ENCODE measurements at regions not wholly inside any gene's neighbourhood (a gene's known extent, or its start where the extent isn't known, plus 50 kb on each side); places are given as distances from the start of the nearest gene placed in this dataset.

DNA sequence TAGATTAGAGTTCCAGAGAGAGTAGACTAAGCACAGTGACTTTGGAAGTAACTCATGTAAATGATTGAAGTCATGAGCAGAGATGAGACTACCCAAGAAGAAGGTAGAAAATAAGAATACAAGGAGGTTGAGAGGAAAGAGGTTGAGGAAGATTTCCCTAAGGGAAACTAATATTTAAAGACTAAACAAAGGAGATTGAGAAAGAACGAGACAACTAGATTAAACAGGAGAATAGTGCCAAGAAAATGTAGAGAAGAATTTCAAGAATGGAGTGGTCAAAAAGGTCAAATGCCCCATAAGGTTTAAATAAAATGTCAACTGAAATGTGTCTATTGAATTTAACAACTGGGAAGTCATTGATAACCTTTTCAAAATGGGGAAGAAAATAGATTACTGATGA is 59.0 kb downstream of the RPS29 start:
- Histone ChIP-seq H3K79me2 (ENCODE audit: control insufficient read depth, insufficient read depth, low read length, poor library complexity) (no peaks in the 10 kb centered on the region), H3K9ac (ENCODE audit: low read length) (no peak overlapping the region), H2BK5ac (ENCODE audit: low read depth, low read length, poor library complexity) (no peak overlapping the region), H2AFZ (ENCODE audit: insufficient read depth, low read length, poor library complexity) (no peak overlapping the region), H3K4me1 (ENCODE audit: control insufficient read depth in 1 of 2, insufficient read depth in 2 of 2, low read length in 2 of 2) (peaks cover 3% of the 10 kb centered on the region in 2 experiments), H3K36me3 (ENCODE audit: control insufficient read depth in 1 of 2, insufficient read depth in 2 of 2, low read length in 2 of 2) (no peaks in the 10 kb centered on the region), H4K91ac (ENCODE audit: low read depth, low read length) (no peak overlapping the region), H2BK12ac (ENCODE audit: low read length) (no peak overlapping the region), H3K4ac (ENCODE audit: low read depth, low read length) (no peak overlapping the region), H3K27ac (ENCODE audit: low read depth, low read length) (no peak overlapping the region), H4K8ac (ENCODE audit: low read depth, low read length) (no peak overlapping the region), H3K4me2 (ENCODE audit: low read length) (no peak overlapping the region), H2BK120ac (ENCODE audit: insufficient read depth, low read length, poor library complexity) (no peak overlapping the region), H3K18ac (ENCODE audit: low read length) (no peak overlapping the region), H2AK5ac (ENCODE audit: low read length) (no peak overlapping the region), H3K23ac (ENCODE audit: low read length) (no peak overlapping the region), H4K12ac (ENCODE audit: low read depth, low read length) (no peak overlapping the region), H3K79me1 (ENCODE audit: low read length) (no peaks in the 10 kb centered on the region), H3K4me3 (ENCODE audit: low read depth, low read length) (no peak overlapping the region), H3K14ac (ENCODE audit: low read length) (no peak overlapping the region), H3K27me3 (ENCODE audit: insufficient read depth, low read length) (no peaks in the 10 kb centered on the region), H3K9me3 (ENCODE audit: insufficient read depth, low read depth, low read length) (peaks cover 2% of the 10 kb centered on the region)
- no peak for DNase-seq
- no CpG with 5 or more reads among the region's 1 CpG for WGBS (ENCODE audit: extremely low coverage, insufficient coverage, insufficient read length)

DNA sequence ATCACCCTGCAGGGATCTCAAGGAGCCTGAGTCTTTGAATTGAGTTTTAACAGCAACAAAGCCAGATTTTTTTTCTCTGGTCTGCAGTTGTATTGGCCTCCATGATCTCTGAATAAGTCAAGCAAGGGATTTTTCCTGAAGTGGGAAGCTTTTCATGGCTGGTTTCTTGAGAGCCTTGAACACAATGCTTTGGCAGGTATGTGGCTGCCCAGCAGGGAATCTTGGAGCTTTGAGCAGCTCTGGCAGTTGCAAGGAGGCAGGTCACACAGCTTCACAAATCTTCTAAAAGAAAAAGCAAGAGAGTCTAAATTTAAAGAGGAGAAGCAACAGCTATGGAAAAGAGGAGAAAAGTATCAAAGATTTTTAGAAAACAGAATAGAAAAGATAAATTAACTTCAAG is 60.1 kb downstream of the RPS29 start:
- no peak overlapping the region for H4K91ac ChIP-seq (ENCODE audit: low read depth, low read length)
- no peak overlapping the region for H3K4ac ChIP-seq (ENCODE audit: low read depth, low read length)
- no peak overlapping the region for H2BK12ac ChIP-seq (ENCODE audit: low read length)
- H3K18ac ChIP-seq (ENCODE audit: low read length) = no peak overlapping the region
- no peaks in the 10 kb centered on the region for H3K27me3 ChIP-seq (ENCODE audit: insufficient read depth, low read length)
- DNase-seq = no peak
- H3K14ac ChIP-seq (ENCODE audit: low read length) = no peak overlapping the region
- H3K4me1 ChIP-seq (ENCODE audit: control insufficient read depth in 1 of 2, insufficient read depth in 2 of 2, low read length in 2 of 2) = peaks cover 3% of the 10 kb centered on the region in 2 experiments
- no peaks in the 10 kb centered on the region for H3K79me2 ChIP-seq (ENCODE audit: control insufficient read depth, insufficient read depth, low read length, poor library complexity)
- no peak overlapping the region for H2AFZ ChIP-seq (ENCODE audit: insufficient read depth, low read length, poor library complexity)
- no peak overlapping the region for H2AK5ac ChIP-seq (ENCODE audit: low read length)
- no peak overlapping the region for H3K4me2 ChIP-seq (ENCODE audit: low read length)
- H2BK5ac ChIP-seq (ENCODE audit: low read depth, low read length, poor library complexity) = no peak overlapping the region
- no peak overlapping the region for H4K12ac ChIP-seq (ENCODE audit: low read depth, low read length)
- H3K23ac ChIP-seq (ENCODE audit: low read length) = no peak overlapping the region
- H3K9ac ChIP-seq (ENCODE audit: low read length) = no peak overlapping the region
- H3K9me3 ChIP-seq (ENCODE audit: insufficient read depth, low read depth, low read length) = peaks cover 2% of the 10 kb centered on the region
- H3K36me3 ChIP-seq (ENCODE audit: control insufficient read depth in 1 of 2, insufficient read depth in 2 of 2, low read length in 2 of 2) = no peaks in the 10 kb centered on the region
- H3K27ac ChIP-seq (ENCODE audit: low read depth, low read length) = no peak overlapping the region
- no peak overlapping the region for H2BK120ac ChIP-seq (ENCODE audit: insufficient read depth, low read length, poor library complexity)
- no peaks in the 10 kb centered on the region for H3K79me1 ChIP-seq (ENCODE audit: low read length)
- H3K4me3 ChIP-seq (ENCODE audit: low read depth, low read length) = no peak overlapping the region
- no peak overlapping the region for H4K8ac ChIP-seq (ENCODE audit: low read depth, low read length)

DNA sequence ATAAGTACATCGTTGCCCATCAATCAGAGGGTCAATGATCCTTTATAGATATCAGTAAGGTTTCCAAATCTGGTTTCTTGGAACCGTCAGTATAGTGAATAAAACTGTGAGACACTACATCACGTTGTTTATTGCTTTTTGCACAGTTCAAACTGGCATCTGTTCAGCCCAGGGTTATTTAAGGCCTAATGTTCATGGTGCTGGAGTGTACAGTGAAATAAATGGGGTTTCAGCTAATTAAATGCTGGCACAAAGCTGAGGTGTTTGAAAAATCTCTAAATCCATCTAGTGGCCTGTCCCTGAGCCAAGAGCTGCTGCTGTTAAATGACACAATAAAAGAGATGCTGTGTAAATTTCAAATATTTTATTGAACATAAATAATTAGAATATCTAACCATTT is 69.9 kb downstream of the RPS29 start:
- no CpG with 5 or more reads among the region's 3 CpGs for WGBS (ENCODE audit: extremely low coverage, insufficient coverage, insufficient read length)
- Histone ChIP-seq H3K23ac (ENCODE audit: low read length) (no peak overlapping the region), H3K4me1 (ENCODE audit: control insufficient read depth in 1 of 2, insufficient read depth in 2 of 2, low read length in 2 of 2) (no peaks in the 10 kb centered on the region), H2BK12ac (ENCODE audit: low read length) (no peak overlapping the region), H2BK120ac (ENCODE audit: insufficient read depth, low read length, poor library complexity) (no peak overlapping the region), H3K27me3 (ENCODE audit: insufficient read depth, low read length) (no peaks in the 10 kb centered on the region), H3K4me2 (ENCODE audit: low read length) (no peak overlapping the region), H3K79me1 (ENCODE audit: low read length) (no peaks in the 10 kb centered on the region), H4K8ac (ENCODE audit: low read depth, low read length) (no peak overlapping the region), H3K14ac (ENCODE audit: low read length) (no peak overlapping the region), H4K12ac (ENCODE audit: low read depth, low read length) (no peak overlapping the region), H3K4me3 (ENCODE audit: low read depth, low read length) (no peak overlapping the region), H2AK5ac (ENCODE audit: low read length) (no peak overlapping the region), H3K4ac (ENCODE audit: low read depth, low read length) (no peak overlapping the region), H2BK5ac (ENCODE audit: low read depth, low read length, poor library complexity) (no peak overlapping the region), H3K36me3 (ENCODE audit: control insufficient read depth in 1 of 2, insufficient read depth in 2 of 2, low read length in 2 of 2) (no peaks in the 10 kb centered on the region), H3K27ac (ENCODE audit: low read depth, low read length) (no peak overlapping the region), H3K79me2 (ENCODE audit: control insufficient read depth, insufficient read depth, low read length, poor library complexity) (no peaks in the 10 kb centered on the region), H3K18ac (ENCODE audit: low read length) (no peak overlapping the region), H2AFZ (ENCODE audit: insufficient read depth, low read length, poor library complexity) (no peak overlapping the region), H3K9me3 (ENCODE audit: insufficient read depth, low read depth, low read length) (no peaks in the 10 kb centered on the region), H3K9ac (ENCODE audit: low read length) (no peak overlapping the region), H4K91ac (ENCODE audit: low read depth, low read length) (no peak overlapping the region)
- no peak for DNase-seq

DNA sequence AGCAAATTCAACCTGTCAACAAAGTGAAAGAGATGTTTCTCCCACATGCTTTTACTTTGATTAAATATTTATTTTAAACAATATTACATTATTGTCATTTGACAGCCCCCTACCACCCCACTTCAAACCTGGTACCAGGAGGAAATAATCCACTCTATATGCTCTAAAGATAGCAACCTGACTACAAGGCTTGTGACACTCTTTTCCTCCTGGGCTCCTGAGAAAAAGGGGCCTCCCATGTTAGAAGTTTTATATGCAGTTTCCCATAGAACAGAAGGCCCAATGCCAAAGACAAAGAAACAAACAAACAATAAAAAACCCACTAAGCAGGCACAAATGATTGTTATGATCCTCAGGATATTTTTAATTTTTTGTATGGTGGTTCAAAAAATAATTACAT is 73.6 kb downstream of the RPS29 start:
- Histone ChIP-seq H4K8ac (ENCODE audit: low read depth, low read length) (no peak overlapping the region), H2BK12ac (ENCODE audit: low read length) (no peak overlapping the region), H2BK5ac (ENCODE audit: low read depth, low read length, poor library complexity) (no peak overlapping the region), H3K23ac (ENCODE audit: low read length) (no peak overlapping the region), H2AFZ (ENCODE audit: insufficient read depth, low read length, poor library complexity) (no peak overlapping the region), H3K9me3 (ENCODE audit: insufficient read depth, low read depth, low read length) (no peaks in the 10 kb centered on the region), H3K4me1 (ENCODE audit: control insufficient read depth in 1 of 2, insufficient read depth in 2 of 2, low read length in 2 of 2) (no peaks in the 10 kb centered on the region), H3K79me2 (ENCODE audit: control insufficient read depth, insufficient read depth, low read length, poor library complexity) (no peaks in the 10 kb centered on the region), H3K14ac (ENCODE audit: low read length) (no peak overlapping the region), H3K4me2 (ENCODE audit: low read length) (no peak overlapping the region), H3K27ac (ENCODE audit: low read depth, low read length) (no peak overlapping the region), H4K91ac (ENCODE audit: low read depth, low read length) (no peak overlapping the region), H2AK5ac (ENCODE audit: low read length) (no peak overlapping the region), H3K18ac (ENCODE audit: low read length) (no peak overlapping the region), H3K27me3 (ENCODE audit: insufficient read depth, low read length) (no peaks in the 10 kb centered on the region), H4K12ac (ENCODE audit: low read depth, low read length) (no peak overlapping the region), H3K79me1 (ENCODE audit: low read length) (no peaks in the 10 kb centered on the region), H3K9ac (ENCODE audit: low read length) (no peak overlapping the region), H3K4ac (ENCODE audit: low read depth, low read length) (no peak overlapping the region), H3K36me3 (ENCODE audit: control insufficient read depth in 1 of 2, insufficient read depth in 2 of 2, low read length in 2 of 2) (no peaks in the 10 kb centered on the region), H2BK120ac (ENCODE audit: insufficient read depth, low read length, poor library complexity) (no peak overlapping the region), H3K4me3 (ENCODE audit: low read depth, low read length) (no peak overlapping the region)
- DNase-seq = no peak

GRCh38 chr14:49512147-49512551 is 74.0 kb downstream of the RPS29 start:
- H4K12ac ChIP-seq (ENCODE audit: low read depth, low read length) = no peak overlapping the region
- no peak overlapping the region for H3K14ac ChIP-seq (ENCODE audit: low read length)
- no peak overlapping the region for H3K27ac ChIP-seq (ENCODE audit: low read depth, low read length)
- H3K4ac ChIP-seq (ENCODE audit: low read depth, low read length) = no peak overlapping the region
- H3K9me3 ChIP-seq (ENCODE audit: insufficient read depth, low read depth, low read length) = no peaks in the 10 kb centered on the region
- no CpG with 5 or more reads among the region's 3 CpGs for WGBS (ENCODE audit: extremely low coverage, insufficient coverage, insufficient read length)
- no peaks in the 10 kb centered on the region for H3K27me3 ChIP-seq (ENCODE audit: insufficient read depth, low read length)
- no peak overlapping the region for H3K4me3 ChIP-seq (ENCODE audit: low read depth, low read length)
- no peak overlapping the region for H2BK5ac ChIP-seq (ENCODE audit: low read depth, low read length, poor library complexity)
- DNase-seq = no peak
- H3K23ac ChIP-seq (ENCODE audit: low read length) = no peak overlapping the region
- no peak overlapping the region for H4K91ac ChIP-seq (ENCODE audit: low read depth, low read length)
- H2BK120ac ChIP-seq (ENCODE audit: insufficient read depth, low read length, poor library complexity) = no peak overlapping the region
- H2AFZ ChIP-seq (ENCODE audit: insufficient read depth, low read length, poor library complexity) = no peak overlapping the region
- H3K79me2 ChIP-seq (ENCODE audit: control insufficient read depth, insufficient read depth, low read length, poor library complexity) = no peaks in the 10 kb centered on the region
- no peak overlapping the region for H4K8ac ChIP-seq (ENCODE audit: low read depth, low read length)
- H2BK12ac ChIP-seq (ENCODE audit: low read length) = no peak overlapping the region
- H3K79me1 ChIP-seq (ENCODE audit: low read length) = no peaks in the 10 kb centered on the region
- H3K18ac ChIP-seq (ENCODE audit: low read length) = no peak overlapping the region
- H3K4me1 ChIP-seq (ENCODE audit: control insufficient read depth in 1 of 2, insufficient read depth in 2 of 2, low read length in 2 of 2) = no peaks in the 10 kb centered on the region
- no peaks in the 10 kb centered on the region for H3K36me3 ChIP-seq (ENCODE audit: control insufficient read depth in 1 of 2, insufficient read depth in 2 of 2, low read length in 2 of 2)
- no peak overlapping the region for H3K4me2 ChIP-seq (ENCODE audit: low read length)
- H2AK5ac ChIP-seq (ENCODE audit: low read length) = no peak overlapping the region
- H3K9ac ChIP-seq (ENCODE audit: low read length) = no peak overlapping the region
